ENCODE measurements at regions not wholly inside any gene's neighbourhood (a gene's known extent, or its start where the extent isn't known, plus 50 kb on each side); places are given as distances from the start of the nearest gene placed in this dataset.

- no peak overlapping the region for H3K4me3 ChIP-seq (ENCODE audit: low read depth, low read length)
- TF ChIP-seq CTCF (IDR thresholded peaks at IDR 0.05; ENCODE audit: low read depth, low read length, missing control alignments): no peak
- DNase-seq (ENCODE audit: low read depth): no peak
Observed at GRCh38 chr10:29011516-29011915, 277.4 kb upstream of the LYZL1 start.

GRCh38 chr10:29012926-29013554, 275.8 kb upstream of the LYZL1 start:
- TF ChIP-seq CTCF (IDR thresholded peaks at IDR 0.05; ENCODE audit: low read depth, low read length, missing control alignments): no peak
- H3K4me3 ChIP-seq (ENCODE audit: low read depth, low read length): no peak overlapping the region
- no peak for DNase-seq (ENCODE audit: low read depth)

GRCh38 chr10:29021591-29021990, 267.3 kb upstream of the LYZL1 start:
- no peak for TF ChIP-seq CTCF (IDR thresholded peaks at IDR 0.05; ENCODE audit: low read depth, low read length, missing control alignments)
- no peak overlapping the region for H3K4me3 ChIP-seq (ENCODE audit: low read depth, low read length)
- no peak for DNase-seq (ENCODE audit: low read depth)

GRCh38 chr10:29022513-29022912, 266.4 kb upstream of the LYZL1 start:
- H3K4me3 ChIP-seq (ENCODE audit: low read depth, low read length): no peak overlapping the region
- TF ChIP-seq CTCF (IDR thresholded peaks at IDR 0.05; ENCODE audit: low read depth, low read length, missing control alignments): no peak
- no peak for DNase-seq (ENCODE audit: low read depth)

- no peak for TF ChIP-seq CTCF (IDR thresholded peaks at IDR 0.05; ENCODE audit: low read depth, low read length, missing control alignments)
- H3K4me3 ChIP-seq (ENCODE audit: low read depth, low read length): no peak overlapping the region
- DNase-seq (ENCODE audit: low read depth): no peak
Observed at GRCh38 chr10:29023678-29024077, 265.2 kb upstream of the LYZL1 start.

GRCh38 chr10:29026065-29026797, 262.6 kb upstream of the LYZL1 start:
- no peak overlapping the region for H3K4me3 ChIP-seq (ENCODE audit: low read depth, low read length)
- DNase-seq (ENCODE audit: low read depth): no peak
- TF ChIP-seq CTCF (IDR thresholded peaks at IDR 0.05; ENCODE audit: low read depth, low read length, missing control alignments): no peak
